Pancreas (tissue), 10 donors: ENCODE measurements at regions not wholly inside any gene's neighbourhood (a gene's known extent, or its start where the extent isn't known, plus 50 kb on each side); places are given as distances from the start of the nearest gene placed in this dataset.

Experiments used
- ATAC-seq, 4 donors: fragments of 200-7000 bp; cut with Tn5 transposase; one replicate each; pipeline versions ENCODE4 v1.8.0 to v1.9.1; 2020; ENCODE audit warnings: mild to moderate bottlenecking in 4 of 4, moderate library complexity in 4 of 4
- DNase-seq, 6 donors: peaks; one replicate each; pipeline ENCODE4 v3.0.0-alpha.2; 2020
- FAIRE-seq: peaks from 2 replicates; lab custom pipeline; 2012; peaks lifted over from hg19 to GRCh38; lab: Jason Lieb, UNC
- H3K27ac ChIP-seq, 4 donors: fragments of 200-600 bp; sonication (generic); 1 replicate in 3 of 4; 2 replicates in 1 of 4; pipeline versions ENCODE4 v1.5.0 to v1.8.0; 2020
- H3K27me3 ChIP-seq, 4 donors: fragments of 200-600 bp; one replicate each; pipeline ENCODE4 v1.8.0; 2021
- H3K36me3 ChIP-seq, 3 donors: fragments of 200-600 bp; sonication (generic) in 1 of 3; one replicate each; pipeline versions ENCODE4 v1.5.0 to v1.8.0; 2020 to 2021
- H3K4me1 ChIP-seq, 3 donors: fragments of 200-600 bp; one replicate each; pipeline ENCODE4 v1.8.0; 2021
- H3K4me3 ChIP-seq, 4 donors: fragments of 200-600 bp; sonication (generic) in 2 of 4; one replicate each; pipeline versions ENCODE4 v1.5.0 to v1.8.0; 2020 to 2021
- H3K9me3 ChIP-seq, 4 donors: fragments of 200-600 bp; one replicate each; pipeline ENCODE4 v1.8.0; 2021
- CTCF ChIP-seq, 4 donors: fragments of 200-600 bp; sonication (generic) in 3 of 4; IDR thresholded peaks; one replicate each; pipeline versions ENCODE4 v1.5.0 to v1.8.0; 2021; ENCODE audit warnings: antibody characterized with exemption in 4 of 4
- WGBS, 2 donors: extraction: QIAGEN DNeasy Blood & Tissue Kit; methylation state at CpG; one replicate each; pipeline ENCODE4 v1.1.7; 2013; 5-methylcytosine and 5-hydroxymethylcytosine counted together
- intact Hi-C, 3 donors: fragments of 100-400 bp; cut with DNase I; formaldehyde crosslinking; loops; one replicate each; pipeline versions ENCODE4 v1.11.1 to v1.14.2; 2022
- donor health status: healthy with polysubstance abuse.
- donor health status: DM: no; HTN: no; CAD: no; lungs with moderate emphysema.
- donor health status: DM: no; HTN: no; CAD: no.
- donor health status: control.
- donor health status: control.
- donor health status: Bipolar disorder and iron deficiency.
- donor health status: DM: yes; HTN: yes; CAD: no.
- donor health status: DM: no; HTN: no; CAD: no.
- donor health status: DM: no; HTN: no; CAD: no.
- donor health status: DM: yes; HTN: yes; CAD: no.

GRCh38 chr6:115667478-115668026 lies 393.1 kb downstream of the FRK start:
- 51 to 58% methylated on average over 8 of the region's 8 CpGs for WGBS, 2 donors
- intact Hi-C loops = no loop called here
- TF ChIP-seq CTCF (IDR thresholded peaks at IDR 0.05) = no peak
- no peaks in the 10 kb centered on the region for H3K9me3 ChIP-seq
- H3K4me1 ChIP-seq = no peaks in the 10 kb centered on the region
- ATAC-seq = no peak
- H3K27me3 ChIP-seq = no peaks in the 10 kb centered on the region
- no peak overlapping the region for H3K27ac ChIP-seq
- FAIRE-seq = no peak
- no peaks in the 10 kb centered on the region for H3K36me3 ChIP-seq
- DNase-seq = peak in 1 of 6 donors; percentile 7
- no peak overlapping the region for H3K4me3 ChIP-seq

GRCh38 chr6:115666997-115667396 lies 393.7 kb downstream of the FRK start:
- WGBS, 2 donors = 68 to 77% methylated on average over 2 of the region's 2 CpGs
- intact Hi-C loops = no loop called here
- no peak for ATAC-seq
- TF ChIP-seq CTCF (IDR thresholded peaks at IDR 0.05) = no peak
- DNase-seq = no peak
- no peak for FAIRE-seq
- no peak overlapping the region for H3K27ac ChIP-seq
- no peaks in the 10 kb centered on the region for H3K27me3 ChIP-seq
- H3K36me3 ChIP-seq = no peaks in the 10 kb centered on the region
- H3K4me1 ChIP-seq = no peaks in the 10 kb centered on the region
- H3K9me3 ChIP-seq = no peaks in the 10 kb centered on the region
- no peak overlapping the region for H3K4me3 ChIP-seq

- no peak overlapping the region for H3K4me3 ChIP-seq
- 69 to 76% methylated on average over 3 of the region's 3 CpGs for WGBS, 2 donors
- H3K9me3 ChIP-seq = no peaks in the 10 kb centered on the region
- no peak for ATAC-seq
- DNase-seq = no peak
- FAIRE-seq = no peak
- TF ChIP-seq CTCF (IDR thresholded peaks at IDR 0.05) = no peak
- no peaks in the 10 kb centered on the region for H3K27me3 ChIP-seq
- H3K4me1 ChIP-seq = no peaks in the 10 kb centered on the region
- intact Hi-C loops = no loop called here
- no peaks in the 10 kb centered on the region for H3K36me3 ChIP-seq
- H3K27ac ChIP-seq = no peak overlapping the region
Measured at GRCh38 chr6:115665310-115665709, 395.4 kb downstream of the FRK start.

- no peaks in the 10 kb centered on the region for H3K9me3 ChIP-seq
- 67 to 77% methylated on average over 3 of the region's 3 CpGs for WGBS, 2 donors
- H3K27ac ChIP-seq = no peak overlapping the region
- TF ChIP-seq CTCF (IDR thresholded peaks at IDR 0.05) = no peak
- DNase-seq = no peak
- no peaks in the 10 kb centered on the region for H3K4me1 ChIP-seq
- no peak for FAIRE-seq
- no peak for ATAC-seq
- no peak overlapping the region for H3K4me3 ChIP-seq
- H3K36me3 ChIP-seq = no peaks in the 10 kb centered on the region
- H3K27me3 ChIP-seq = no peaks in the 10 kb centered on the region
- intact Hi-C loops = no loop called here
Measured at GRCh38 chr6:115663681-115664080, 397.0 kb downstream of the FRK start.

GRCh38 chr6:115643762-115644161 lies 416.9 kb downstream of the FRK start:
- Histone ChIP-seq H3K9me3 (no peaks in the 10 kb centered on the region), H3K4me3 (no peak overlapping the region), H3K27me3 (no peaks in the 10 kb centered on the region), H3K27ac (no peak overlapping the region), H3K36me3 (no peaks in the 10 kb centered on the region), H3K4me1 (no peaks in the 10 kb centered on the region)
- peak in 1 of 4 donors; percentile 46 for ATAC-seq
- DNase-seq = no peak
- WGBS, 2 donors = 3 to 6% methylated on average over 2 of the region's 2 CpGs
- intact Hi-C loops = no loop called here
- FAIRE-seq = no peak
- TF ChIP-seq CTCF (IDR thresholded peaks at IDR 0.05) = no peak
